SH-SY5Y (cell line): ENCODE measurements at regions not wholly inside any gene's neighbourhood (a gene's known extent, or its start where the extent isn't known, plus 50 kb on each side); places are given as distances from the start of the nearest gene placed in this dataset.

ENCODE experiments used
- GATA2 ChIP-seq: IDR thresholded peaks from 2 replicates; pipeline ENCODE4 v1.6.1; 2011; ENCODE audit warnings: mild to moderate bottlenecking, low read depth, low read length
- GATA3 ChIP-seq: IDR thresholded peaks from 2 replicates; pipeline ENCODE4 v1.6.1; 2011; ENCODE audit warnings: low read depth, mild to moderate bottlenecking, low read length, moderate library complexity

DNA sequence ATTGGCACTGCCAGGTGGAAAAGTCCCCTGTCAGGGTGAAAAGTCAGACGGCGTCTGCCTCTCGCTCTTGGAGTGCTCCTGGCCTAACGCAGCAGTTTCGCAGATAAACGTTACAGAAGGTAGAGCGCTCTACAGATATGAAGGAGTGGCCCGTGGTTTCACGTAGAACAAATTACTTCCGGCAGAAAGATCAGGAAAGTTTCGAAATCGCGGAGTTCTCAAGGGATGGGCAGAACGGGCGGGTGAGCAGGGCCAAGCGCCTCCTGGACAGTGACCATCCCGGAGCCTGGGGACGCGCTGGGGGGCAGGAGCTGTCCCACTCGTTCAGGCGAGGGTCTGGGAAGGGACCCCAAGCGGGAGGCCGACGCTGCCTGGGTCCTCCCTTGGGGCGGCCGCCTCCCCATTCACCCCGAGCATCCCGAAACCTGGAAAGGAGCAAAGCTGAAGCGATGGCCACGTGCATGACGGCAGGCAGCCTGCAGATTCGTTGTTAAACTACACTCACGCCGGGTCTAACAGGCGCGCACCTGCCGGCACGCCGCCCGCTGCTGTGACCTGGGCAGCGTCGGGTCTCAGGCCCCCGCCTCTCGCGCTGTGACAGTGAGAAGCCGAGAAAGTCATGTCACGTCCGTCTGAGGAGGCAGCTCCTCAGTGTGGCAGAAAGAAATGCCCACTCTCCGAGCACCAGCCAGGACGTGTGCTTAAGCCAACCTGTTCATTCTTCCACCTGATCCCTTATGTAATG lies 122.9 kb upstream of the SALL3 start:
- TF ChIP-seq GATA2 (no peak), GATA3 (no peak)
